HG02571 (cell line): ENCODE measurements at regions not wholly inside any gene's neighbourhood (a gene's known extent, or its start where the extent isn't known, plus 50 kb on each side); places are given as distances from the start of the nearest gene placed in this dataset.

Experiments used
- ATAC-seq: cut with Tn5 transposase; IDR thresholded peaks from one replicate; pipeline ENCODE4 v1.9.1; 2021; ENCODE audit warnings: mild to moderate bottlenecking, moderate library complexity; ENCODE audit not compliant: unreplicated experiment

DNA sequence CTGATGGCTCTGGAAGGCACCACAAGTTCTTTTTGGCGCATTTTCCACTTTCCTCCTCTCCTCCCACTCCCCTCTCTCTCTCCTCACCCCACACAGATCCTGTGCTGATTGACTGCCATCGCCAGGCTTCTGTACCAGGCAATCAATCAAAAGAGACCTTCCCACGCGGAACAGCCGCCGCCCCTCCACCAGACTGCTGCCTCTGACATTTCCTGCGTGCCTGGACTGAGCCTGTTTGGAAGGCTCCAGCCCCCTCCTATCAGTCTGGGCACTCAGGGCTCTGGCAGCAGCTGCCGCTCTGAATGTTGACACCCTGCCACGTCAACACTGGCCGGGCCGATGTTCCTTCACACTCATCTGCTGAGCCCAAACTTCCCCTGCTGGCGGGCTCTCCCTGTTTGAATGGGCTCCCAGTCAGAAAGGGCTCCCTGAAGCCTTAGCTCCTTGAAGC is 467.7 kb downstream of the EPHA4 start:
- ATAC-seq, result no peak

- no peak for ATAC-seq
These were observed 465.9 kb downstream of the EPHA4 start for GRCh38 chr2:221106241-221106640.

- no peak for ATAC-seq
These were observed 464.7 kb downstream of the EPHA4 start for GRCh38 chr2:221107424-221107823.

GRCh38 chr2:221109552-221109951 is 462.6 kb downstream of the EPHA4 start:
- no peak for ATAC-seq

DNA sequence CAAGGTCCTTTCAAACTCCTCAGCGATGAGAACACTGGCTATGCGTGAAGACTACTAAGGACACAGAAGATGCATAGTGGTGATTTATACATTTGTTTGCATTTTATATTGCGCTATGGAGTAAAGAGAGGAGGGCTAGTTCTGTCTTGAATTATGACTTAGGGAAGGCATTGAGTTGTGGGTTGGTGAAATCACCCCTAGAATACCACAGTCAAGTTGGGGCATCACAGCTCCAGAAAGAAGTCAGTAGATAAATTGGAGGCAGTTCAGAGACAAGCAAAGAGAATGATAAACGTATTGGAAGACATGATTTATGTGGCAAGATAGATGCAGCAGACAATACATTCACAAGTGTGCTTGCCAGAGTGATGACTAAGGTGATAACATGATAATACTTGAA is 460.4 kb downstream of the EPHA4 start:
- ATAC-seq, result no peak

DNA sequence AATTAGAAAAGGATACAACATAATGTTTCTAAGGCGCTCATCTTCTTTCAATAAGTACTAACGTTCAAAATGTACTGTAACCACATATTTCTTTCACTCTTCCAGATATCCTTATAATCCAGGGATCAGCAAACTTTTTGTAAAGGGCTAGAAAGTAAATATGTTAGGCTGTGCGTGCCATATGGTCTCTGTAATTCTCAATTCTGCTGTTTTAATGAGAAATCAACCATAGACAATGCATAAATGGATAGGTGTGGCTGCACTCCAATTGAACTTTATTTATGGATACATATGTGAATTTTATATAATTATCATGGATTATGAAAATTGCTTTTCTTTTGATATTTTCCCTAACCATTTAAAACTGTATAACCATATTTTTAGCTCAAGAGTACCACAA is 459.4 kb downstream of the EPHA4 start:
- ATAC-seq, result no peak

DNA sequence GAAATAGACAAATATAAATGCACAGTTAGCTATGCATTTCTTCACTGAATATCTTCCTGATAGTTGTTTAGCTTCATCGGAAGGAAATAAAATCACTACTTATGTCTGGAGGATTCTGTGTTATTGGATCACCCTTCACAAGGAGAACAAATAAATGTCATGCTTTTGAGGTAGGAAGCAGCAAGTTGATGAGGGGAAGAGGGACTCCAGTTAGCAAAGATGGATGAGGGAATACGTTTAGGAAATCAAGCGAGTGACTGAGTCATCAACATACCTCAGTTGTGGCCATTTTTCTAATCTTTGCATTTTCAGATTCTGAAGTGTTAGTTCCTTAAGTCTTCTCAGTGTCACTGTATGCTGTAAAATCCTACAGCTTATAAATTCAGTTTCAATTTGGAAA is 456.2 kb downstream of the EPHA4 start:
- ATAC-seq, result no peak

DNA sequence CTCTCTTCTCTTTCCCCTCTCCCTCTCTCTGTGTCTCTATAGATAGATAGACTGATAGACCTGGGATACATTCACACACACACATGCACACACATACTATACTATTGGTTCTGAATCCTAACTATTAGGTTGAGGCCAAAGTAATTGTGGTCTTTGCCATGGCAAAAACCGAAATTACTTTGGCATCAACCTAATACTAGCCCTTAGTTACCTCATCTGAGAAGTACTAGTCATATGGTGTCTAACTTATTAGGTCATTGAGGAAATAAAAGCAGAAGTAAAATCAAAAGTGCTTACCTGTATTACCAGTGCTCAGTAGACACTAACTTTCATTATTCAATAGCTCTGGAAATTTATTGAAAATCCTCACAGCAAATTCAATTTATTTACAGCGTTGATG is 451.5 kb downstream of the EPHA4 start:
- ATAC-seq, result no peak

- no peak for ATAC-seq
These were observed 448.7 kb downstream of the EPHA4 start for GRCh38 chr2:221123396-221123795.

GRCh38 chr2:221124532-221125240 is 447.4 kb downstream of the EPHA4 start:
- no peak for ATAC-seq

DNA sequence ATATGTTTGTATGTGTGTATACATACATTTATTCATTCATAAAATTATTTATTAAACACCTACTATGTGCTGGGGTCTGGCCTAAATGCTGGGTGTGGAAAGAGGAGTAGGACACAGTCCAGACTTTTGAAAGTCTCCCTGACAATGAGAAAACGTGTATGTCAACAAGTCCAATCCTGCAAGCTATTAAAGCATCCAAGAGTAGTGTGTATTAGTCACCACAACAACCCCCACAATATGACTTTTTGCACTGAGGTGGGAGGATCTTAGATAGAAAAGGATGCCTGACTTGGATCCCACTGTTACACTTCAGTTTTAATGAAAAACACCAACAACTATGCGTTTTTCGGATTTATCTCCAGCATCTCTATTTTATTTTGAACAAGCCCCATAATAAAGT is 446.4 kb downstream of the EPHA4 start:
- ATAC-seq, result no peak

DNA sequence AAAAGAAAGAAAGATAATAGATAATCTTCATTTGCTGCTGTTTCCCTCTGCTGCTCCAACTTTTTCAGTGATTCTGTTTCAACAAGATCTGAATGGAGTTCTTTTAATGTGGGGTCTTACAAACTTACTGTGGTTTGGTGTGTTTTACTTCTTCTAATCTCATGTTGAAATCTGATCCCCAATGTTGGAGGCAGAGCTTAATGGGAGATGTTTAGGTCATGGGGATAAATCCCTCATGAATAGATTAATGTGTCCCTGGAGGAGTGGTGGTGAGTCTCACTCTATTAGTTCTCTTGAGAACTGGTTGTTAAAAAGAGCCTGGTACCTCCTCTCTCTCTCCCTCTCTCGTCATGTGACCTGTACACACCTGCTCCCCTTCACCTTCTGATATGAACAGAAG is 442.4 kb downstream of the EPHA4 start:
- no peak for ATAC-seq

DNA sequence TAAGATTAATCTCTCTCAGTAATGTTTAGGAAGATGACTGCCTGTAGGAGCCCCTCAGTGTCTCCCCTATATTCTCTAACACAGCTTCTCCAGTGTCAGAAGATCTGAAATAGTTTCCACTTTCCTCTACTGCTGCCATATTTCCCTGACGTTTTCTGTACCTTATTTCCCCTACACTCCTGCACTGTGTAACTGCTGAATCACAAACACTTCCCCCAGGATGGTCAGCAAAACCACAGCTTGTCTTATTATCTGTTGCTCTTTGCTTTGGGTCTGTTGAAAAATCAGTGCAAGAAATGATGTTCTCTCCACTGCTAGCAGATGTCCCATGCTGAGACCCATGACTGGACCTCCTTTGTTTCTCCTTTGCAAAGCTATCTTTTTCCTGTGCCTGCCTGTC is 441.7 kb downstream of the EPHA4 start:
- no peak for ATAC-seq

- ATAC-seq, result no peak
These were observed 438.2 kb downstream of the EPHA4 start for GRCh38 chr2:221133941-221134340.

- no peak for ATAC-seq
These were observed 437.4 kb downstream of the EPHA4 start for GRCh38 chr2:221134718-221135117.

DNA sequence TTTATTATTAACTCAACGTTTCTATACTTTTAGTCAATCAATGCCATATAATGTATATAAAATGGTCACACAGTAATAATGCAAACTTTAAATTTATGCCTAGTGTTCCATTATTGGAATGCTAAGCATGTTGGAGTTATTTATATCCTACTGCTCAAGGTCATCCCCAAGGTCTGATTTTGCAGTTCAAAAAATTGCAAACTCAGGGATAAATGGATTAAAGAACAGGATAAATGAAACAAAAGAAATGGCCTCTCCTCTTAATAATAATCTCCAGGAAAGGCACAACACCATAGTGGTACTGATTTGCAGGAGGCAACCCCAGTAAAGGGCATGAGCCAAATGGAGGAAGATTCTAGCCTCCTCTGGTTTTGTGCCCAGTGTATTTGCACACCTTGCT is 436.4 kb downstream of the EPHA4 start:
- ATAC-seq, result no peak

- no peak for ATAC-seq
These were observed 434.7 kb downstream of the EPHA4 start for GRCh38 chr2:221137385-221137784.

GRCh38 chr2:221142341-221142740 is 429.8 kb downstream of the EPHA4 start:
- no peak for ATAC-seq

DNA sequence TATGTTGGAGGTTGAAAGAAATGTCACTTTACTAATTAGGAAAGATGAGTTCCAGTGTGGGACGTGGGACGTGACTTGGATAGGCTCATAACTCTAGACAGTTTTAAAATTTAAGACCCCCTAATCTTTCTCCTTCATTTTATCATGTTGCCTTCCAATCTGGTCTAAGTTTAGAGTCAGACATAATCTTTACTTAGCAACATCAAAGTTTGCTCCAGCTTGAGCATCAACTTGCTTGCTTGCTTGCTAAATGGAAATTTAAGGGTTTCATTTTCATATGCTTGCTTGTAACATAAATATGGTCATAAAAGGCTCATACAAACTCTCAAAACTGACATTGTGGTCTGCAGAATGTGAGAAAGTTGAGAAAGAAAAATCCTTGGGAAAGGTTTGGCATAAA is 428.9 kb downstream of the EPHA4 start:
- no peak for ATAC-seq

DNA sequence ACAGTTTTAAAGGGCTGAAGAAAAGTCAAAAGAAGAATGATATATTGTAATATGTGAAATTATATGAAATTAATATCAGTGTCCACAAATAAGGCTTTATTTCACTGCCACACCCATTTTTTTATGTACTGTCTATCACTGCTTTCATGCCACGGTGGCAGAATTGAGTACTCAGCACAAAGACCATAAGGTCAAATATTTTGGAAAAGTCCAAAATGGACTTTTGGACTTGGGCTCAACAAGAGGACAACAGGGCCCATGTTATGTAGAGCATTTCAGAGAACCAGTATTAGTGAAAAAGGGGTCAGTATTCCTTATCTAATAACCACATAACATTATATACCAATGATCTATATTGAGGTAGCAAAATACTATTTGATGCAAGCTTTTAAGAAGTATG is 427.2 kb downstream of the EPHA4 start:
- no peak for ATAC-seq

DNA sequence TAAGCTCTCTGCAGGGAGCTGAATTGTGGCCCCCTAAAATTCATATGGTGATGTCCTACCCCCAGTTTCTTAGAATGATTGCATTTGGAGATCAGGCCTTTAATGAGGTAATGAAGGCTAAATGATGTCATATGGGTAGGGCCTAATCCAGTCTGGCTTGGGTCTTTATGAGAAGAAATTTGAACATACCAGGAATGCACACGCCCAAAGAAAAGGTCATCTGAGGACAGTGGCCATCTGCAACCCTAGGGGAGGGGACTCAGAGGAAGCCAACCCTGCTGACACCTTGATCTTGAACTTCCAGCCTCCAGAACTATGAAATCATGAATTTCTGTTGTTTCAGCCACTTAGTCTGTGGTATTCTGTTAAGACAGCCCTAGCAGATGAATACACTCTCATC is 426.7 kb downstream of the EPHA4 start:
- ATAC-seq, result no peak

GRCh38 chr2:221153226-221153625 is 418.9 kb downstream of the EPHA4 start:
- no peak for ATAC-seq

DNA sequence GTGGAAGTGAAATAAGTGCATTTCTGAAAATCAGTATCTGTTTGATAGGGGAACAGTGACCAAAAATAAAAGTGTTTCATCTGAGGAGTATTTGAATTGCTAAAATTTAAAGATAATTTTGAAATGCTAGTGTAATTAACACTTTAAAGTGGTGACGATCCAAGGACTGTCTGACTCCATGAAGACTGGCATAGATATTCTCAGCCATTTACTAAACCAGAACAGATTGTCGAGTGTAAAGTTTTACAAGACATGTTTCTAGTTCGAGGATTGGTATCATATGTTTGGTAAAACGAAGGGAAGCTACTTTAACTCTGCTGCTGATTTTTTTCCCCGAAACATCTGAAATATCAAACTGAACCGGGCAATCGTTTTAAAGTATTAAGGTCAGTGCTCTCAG is 417.9 kb downstream of the EPHA4 start:
- no peak for ATAC-seq
